Astrocyte of the hippocampus (primary cell): ENCODE measurements at regions not wholly inside any gene's neighbourhood (a gene's known extent, or its start where the extent isn't known, plus 50 kb on each side); places are given as distances from the start of the nearest gene placed in this dataset.
"Not testable (repeated sequence)": the region's sequence is repeated elsewhere in the genome, so short reads cannot be mapped to it uniquely, and the experiment has no call there.

ENCODE experiments used
- DNase-seq: peaks from one replicate; pipeline ENCODE4 v3.0.0; 2011; ENCODE audit warnings: low read depth, low spot score

DNA sequence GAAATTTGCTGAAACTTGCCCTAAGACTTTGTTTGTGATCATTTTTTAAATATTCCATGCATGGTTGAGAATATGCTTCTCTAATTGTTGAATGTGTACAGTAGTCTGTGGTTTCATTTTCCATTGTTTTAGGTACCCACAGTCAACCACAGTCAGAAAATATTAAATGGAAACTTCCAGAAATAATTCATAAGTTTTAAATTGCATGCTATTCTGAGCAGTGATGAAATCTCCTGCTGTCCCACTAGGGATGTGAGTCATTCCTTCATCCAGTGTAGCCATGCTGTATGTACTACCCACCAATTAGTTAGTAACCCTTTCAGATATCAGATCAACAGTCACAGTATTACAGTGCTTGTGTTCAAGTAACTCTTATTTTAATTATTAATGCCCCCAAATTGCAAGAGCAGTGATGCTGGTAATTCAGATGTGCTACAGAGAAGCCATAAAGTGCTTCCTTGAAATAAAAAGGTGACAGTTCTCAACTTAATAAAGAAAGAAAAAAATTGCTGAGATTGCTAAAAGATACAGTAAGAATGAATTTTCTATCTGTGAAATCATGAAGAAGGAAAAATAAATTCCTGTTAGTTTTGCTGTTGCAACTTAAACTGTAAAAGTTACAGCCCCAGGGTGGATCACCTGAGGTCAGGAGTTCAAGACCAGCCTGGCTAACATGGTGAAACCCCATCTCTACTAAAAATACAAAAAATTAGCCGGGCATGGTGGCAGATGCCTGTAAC, 79.9 kb upstream of the FBXL17 start:
- DNase-seq, result peak; percentile 18

DNA sequence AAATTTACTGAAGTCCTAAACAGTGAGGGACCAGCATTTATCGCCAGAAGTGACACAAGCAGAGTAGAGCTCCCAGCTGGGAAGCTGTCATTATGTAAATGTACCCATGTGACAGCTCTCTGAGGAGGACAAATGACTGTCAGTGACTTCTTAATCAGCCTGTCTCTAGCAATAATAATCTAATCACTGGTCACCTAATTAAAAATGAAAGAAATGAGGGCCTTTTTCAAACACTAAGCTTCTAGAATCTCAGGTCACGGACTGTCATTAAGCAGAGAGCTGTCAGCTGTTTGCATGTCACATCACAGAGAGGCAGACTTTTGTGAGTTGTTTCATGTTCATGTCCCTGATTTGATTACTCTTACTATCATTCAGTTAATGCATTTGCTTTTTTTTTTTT, 77.9 kb upstream of the FBXL17 start:
- no peak for DNase-seq

DNA sequence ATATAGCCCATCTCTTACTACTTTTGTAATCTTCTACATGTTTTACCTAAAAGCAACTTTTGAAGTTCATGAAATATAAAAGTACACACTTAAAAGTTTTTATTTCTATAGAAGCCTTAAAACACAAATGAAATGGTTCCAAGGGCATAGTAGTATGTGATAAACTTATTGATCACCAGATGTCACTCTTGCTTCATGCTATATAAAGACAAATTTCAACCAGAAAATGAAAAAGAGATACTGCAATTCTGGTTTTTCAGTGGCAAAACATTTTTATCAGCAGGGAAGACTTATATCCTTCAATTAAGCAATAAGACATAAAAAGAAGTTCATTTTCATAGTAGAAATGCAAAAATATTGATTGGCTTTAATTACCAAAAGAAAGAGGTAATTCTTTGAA, 69.4 kb upstream of the FBXL17 start:
- DNase-seq, result no peak

DNA sequence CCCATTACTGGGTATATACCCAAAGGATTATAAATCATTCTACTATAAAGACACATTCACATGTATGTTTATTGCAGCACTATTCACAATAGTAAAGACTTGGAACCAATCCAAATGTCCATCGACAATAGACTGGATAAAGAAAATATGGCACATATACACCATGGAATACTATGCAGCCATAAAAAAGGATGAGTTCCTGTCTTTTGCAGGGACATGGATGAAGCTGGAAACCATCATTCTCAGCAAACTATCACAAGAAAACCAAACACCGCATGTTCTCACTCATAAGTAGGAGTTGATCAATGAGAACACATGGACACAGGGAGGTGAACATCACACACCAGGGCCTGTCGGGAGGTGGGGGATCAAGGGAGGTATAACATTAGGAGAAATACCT, 62.2 kb upstream of the FBXL17 start:
- DNase-seq, result not testable (repeated sequence)

DNA sequence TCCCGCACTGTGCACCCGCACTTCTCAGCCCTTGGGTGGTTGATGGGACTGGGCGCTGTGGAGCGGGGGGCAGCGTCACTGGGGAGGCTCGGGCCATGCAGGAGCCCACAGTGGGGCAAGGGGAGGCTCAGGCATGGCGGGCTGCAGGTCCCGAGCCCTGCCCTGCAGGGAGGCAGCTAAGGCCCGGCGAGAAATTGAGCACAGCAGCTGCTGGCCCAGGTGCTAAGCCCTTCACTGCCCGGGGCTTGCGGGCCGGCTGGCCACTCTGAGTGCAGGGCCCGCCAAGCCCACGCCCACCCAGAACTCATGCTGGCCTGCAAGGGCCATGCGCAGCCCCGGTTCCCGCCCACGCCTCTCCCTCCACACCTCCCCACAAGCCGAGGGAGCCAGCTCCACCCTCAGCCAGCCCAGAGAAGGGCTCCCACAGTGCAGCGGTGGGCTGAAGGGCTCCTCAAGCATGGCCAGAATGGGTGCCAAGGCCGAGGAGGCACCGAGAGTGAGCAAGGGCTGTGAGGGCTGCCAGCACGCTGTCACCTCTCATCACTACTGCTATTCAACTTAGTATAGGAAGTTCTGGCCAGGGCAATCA, 60.3 kb upstream of the FBXL17 start:
- DNase-seq, result not testable (repeated sequence)

DNA sequence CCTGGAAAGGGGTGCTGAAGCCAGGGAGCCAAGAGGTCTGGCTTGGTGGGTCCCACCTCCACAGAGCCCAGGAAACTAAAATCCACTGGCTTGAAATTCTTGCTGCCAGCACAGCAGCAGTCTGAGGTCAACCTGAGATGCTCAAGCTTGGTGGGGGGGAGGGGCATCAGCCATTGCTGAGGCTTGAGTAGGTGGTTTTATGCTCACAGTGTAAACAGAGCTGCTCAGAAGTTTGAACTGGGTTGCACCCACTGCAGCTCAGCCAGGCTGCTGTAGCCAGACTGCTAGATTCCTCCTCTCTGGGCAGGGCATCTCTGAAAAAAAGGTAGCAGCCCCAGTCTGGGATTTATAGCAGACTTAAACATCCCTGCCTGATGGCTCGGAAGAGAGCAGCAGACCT, 55.5 kb upstream of the FBXL17 start:
- DNase-seq, result no peak

DNA sequence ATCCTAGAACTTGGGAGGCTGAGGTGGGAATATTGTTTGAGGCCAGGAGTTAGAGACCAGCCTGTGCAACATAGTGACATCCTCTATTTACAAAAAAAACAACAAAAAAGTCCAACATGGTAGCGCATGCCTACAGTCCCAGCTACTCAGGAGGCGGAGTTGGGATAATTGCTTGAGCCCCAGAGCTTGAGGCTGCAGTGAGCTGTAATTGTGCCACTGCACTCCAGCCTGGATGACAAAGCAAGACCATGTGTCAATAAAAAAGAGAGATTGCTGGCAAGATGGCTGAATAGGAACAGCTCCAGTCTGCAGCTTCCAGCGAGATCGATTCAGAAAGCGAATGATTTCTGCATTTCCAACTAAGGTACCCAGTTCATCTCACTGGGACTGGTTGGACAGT, 54.8 kb upstream of the FBXL17 start:
- DNase-seq, result no peak

DNA sequence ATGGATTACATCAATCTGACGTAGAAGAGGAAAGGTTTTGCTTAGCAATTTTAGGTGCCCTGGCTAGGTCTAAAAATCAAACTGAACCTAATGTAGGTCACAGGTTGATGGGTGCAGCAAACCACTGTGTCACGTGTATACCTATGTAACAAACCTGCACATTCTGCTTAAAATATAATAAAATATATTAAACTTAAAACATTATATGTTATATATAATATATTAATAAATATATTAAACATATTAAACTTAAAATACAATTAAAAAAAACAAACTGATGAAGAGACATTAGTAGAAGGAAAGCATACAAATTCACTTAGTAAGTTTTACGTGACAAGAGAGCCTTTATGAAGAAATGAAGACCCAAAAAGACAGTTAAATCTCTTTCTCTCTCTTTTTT, 51.7 kb upstream of the FBXL17 start:
- DNase-seq, result no peak

DNA sequence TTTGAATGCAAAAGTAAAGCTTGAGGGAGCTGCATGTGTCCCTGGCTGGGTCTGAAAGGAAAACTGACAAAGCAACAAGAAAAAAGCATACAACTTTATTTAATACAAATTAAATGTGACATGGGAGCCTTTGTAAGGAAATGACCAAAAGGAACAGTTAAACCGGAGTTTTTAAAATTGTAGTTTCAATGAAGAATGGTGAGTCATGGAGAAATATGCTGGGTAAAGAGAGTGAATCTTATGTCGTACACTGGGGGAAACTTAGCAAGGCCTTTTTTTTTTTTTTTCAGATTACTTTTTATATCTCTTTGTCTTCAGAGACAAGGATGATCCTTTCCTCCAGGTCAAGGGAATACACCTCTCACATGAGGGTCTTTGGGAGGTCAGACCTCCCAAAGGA, 50.1 kb upstream of the FBXL17 start:
- peak; percentile 11 for DNase-seq
